ENCODE measurements at regions not wholly inside any gene's neighbourhood (a gene's known extent, or its start where the extent isn't known, plus 50 kb on each side); places are given as distances from the start of the nearest gene placed in this dataset.

DNA sequence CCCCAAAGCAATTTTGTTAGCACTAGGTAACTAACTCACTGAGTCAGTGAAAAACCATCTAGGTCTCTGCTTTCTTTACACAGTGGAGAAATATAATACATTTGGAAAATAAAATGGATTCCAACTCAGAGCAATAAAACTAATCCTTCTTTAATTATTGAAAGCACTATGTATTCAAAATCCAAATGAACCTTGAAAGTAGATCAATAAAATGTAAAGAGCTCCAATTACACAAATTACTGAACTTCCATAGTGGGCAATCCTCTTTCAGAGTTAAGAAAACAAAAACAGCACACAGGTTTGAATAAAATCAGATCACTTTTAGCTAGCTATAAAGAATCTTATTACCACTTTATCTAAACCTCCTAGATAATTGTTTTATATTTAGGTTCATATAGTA lies 208.1 kb downstream of the NR4A2 start:
- H3K4me3 ChIP-seq = no peak overlapping the region
- TF ChIP-seq CTCF (IDR thresholded peaks at IDR 0.05; ENCODE audit: low read depth, low read length) = no peak

GRCh38 chr2:156118753-156119416 lies 213.6 kb downstream of the NR4A2 start:
- no peaks in the 10 kb centered on the region for H3K36me3 ChIP-seq
- H3K27me3 ChIP-seq = no peaks in the 10 kb centered on the region
- no peak overlapping the region for H3K27ac ChIP-seq
- no peak overlapping the region for H3K4me3 ChIP-seq
- no peaks in the 10 kb centered on the region for H3K9me3 ChIP-seq (ENCODE audit: low read depth)
- DNase-seq (ENCODE audit: low read depth in 1 of 2, low spot score in 1 of 2) = no peak
- TF ChIP-seq CTCF (IDR thresholded peaks at IDR 0.05; ENCODE audit: low read depth, low read length) = no peak
- no peaks in the 10 kb centered on the region for H3K4me1 ChIP-seq (ENCODE audit: low read depth)

More for the DNA sequence above, 208.1 kb downstream of the NR4A2 start:
- Histone ChIP-seq H3K36me3 (no peaks in the 10 kb centered on the region), H3K4me1 (ENCODE audit: low read depth) (no peaks in the 10 kb centered on the region), H3K9me3 (ENCODE audit: low read depth) (no peaks in the 10 kb centered on the region), H3K27ac (no peak overlapping the region), H3K27me3 (no peaks in the 10 kb centered on the region)
- no peak for DNase-seq (ENCODE audit: low read depth in 1 of 2, low spot score in 1 of 2)

- no peak overlapping the region for H3K4me3 ChIP-seq
- no peak overlapping the region for H3K27ac ChIP-seq
- no peak for TF ChIP-seq CTCF (IDR thresholded peaks at IDR 0.05; ENCODE audit: low read depth, low read length)
- no peaks in the 10 kb centered on the region for H3K27me3 ChIP-seq
- DNase-seq (ENCODE audit: low read depth in 1 of 2, low spot score in 1 of 2) = no peak
- no peaks in the 10 kb centered on the region for H3K9me3 ChIP-seq (ENCODE audit: low read depth)
- H3K4me1 ChIP-seq (ENCODE audit: low read depth) = no peaks in the 10 kb centered on the region
- no peaks in the 10 kb centered on the region for H3K36me3 ChIP-seq
These were observed 216.4 kb downstream of the NR4A2 start for GRCh38 chr2:156116113-156116512.

DNA sequence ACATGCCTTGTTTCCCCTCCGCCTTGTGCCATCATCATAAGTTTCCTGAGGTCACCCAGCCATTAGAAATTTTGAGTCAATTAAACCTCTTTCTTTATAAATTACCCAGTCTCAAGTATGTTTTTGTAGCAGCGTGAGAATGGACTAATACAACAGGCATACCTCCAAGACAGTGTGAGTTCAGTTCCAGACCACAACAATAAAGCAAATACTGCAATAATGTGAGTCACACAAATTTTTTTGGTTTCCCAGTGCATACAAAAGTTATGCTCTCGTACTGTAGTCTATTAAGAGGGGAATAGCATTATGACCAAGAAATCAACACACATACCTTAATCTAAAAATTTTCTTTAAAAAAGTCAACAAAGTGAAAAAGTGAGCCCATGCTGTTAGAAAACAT lies 217.2 kb downstream of the NR4A2 start:
- Histone ChIP-seq H3K36me3 (no peaks in the 10 kb centered on the region), H3K9me3 (ENCODE audit: low read depth) (no peaks in the 10 kb centered on the region), H3K27me3 (no peaks in the 10 kb centered on the region), H3K4me1 (ENCODE audit: low read depth) (no peaks in the 10 kb centered on the region), H3K4me3 (no peak overlapping the region), H3K27ac (no peak overlapping the region)
- peak in 1 of 2 donors; percentile 0 for DNase-seq (ENCODE audit: low read depth in 1 of 2, low spot score in 1 of 2)
- no peak for TF ChIP-seq CTCF (IDR thresholded peaks at IDR 0.05; ENCODE audit: low read depth, low read length)

DNA sequence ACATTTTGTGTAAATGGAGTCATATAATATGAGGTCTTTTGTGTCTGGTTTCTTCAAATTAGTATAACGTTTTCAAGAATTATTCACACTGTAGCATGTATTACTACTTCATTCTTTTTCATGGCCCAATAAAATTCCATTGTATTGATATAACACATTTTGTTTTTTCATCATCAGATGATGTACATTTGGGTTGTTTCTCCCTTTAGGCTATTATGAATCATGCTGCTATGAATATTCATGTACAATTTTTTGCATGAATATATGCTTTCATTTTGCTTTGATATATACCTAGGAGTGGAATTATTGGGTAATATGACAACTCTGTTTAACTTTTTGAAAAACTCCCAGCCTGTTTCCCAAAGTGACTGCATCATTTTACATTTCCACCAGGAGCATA lies 220.2 kb downstream of the NR4A2 start:
- DNase-seq (ENCODE audit: low read depth in 1 of 2, low spot score in 1 of 2) = no peak
- Histone ChIP-seq H3K27me3 (no peaks in the 10 kb centered on the region), H3K4me1 (ENCODE audit: low read depth) (no peaks in the 10 kb centered on the region), H3K36me3 (no peaks in the 10 kb centered on the region), H3K4me3 (no peak overlapping the region), H3K9me3 (ENCODE audit: low read depth) (no peaks in the 10 kb centered on the region), H3K27ac (no peak overlapping the region)
- TF ChIP-seq CTCF (IDR thresholded peaks at IDR 0.05; ENCODE audit: low read depth, low read length) = no peak

Measured in cardiac muscle cell (in vitro differentiated cells and primary cell).